Hematopoietic multipotent progenitor cell treated with erythropoietin and hydrocortisone succinate and interleukin-3 and kit ligand, for 17 days (in vitro differentiated cells): ENCODE measurements at regions not wholly inside any gene's neighbourhood (a gene's known extent, or its start where the extent isn't known, plus 50 kb on each side); places are given as distances from the start of the nearest gene placed in this dataset.
"Not testable (repeated sequence)": the region's sequence is repeated elsewhere in the genome, so short reads cannot be mapped to it uniquely, and the experiment has no call there.

Experiments used
- DNase-seq: peaks from one replicate; pipeline ENCODE4 v3.0.0-alpha.2; 2015; ENCODE audit warnings: low spot score

GRCh38 chr1:189751311-189751710 lies 726.4 kb downstream of the BRINP3 start:
- DNase-seq, result no peak

DNA sequence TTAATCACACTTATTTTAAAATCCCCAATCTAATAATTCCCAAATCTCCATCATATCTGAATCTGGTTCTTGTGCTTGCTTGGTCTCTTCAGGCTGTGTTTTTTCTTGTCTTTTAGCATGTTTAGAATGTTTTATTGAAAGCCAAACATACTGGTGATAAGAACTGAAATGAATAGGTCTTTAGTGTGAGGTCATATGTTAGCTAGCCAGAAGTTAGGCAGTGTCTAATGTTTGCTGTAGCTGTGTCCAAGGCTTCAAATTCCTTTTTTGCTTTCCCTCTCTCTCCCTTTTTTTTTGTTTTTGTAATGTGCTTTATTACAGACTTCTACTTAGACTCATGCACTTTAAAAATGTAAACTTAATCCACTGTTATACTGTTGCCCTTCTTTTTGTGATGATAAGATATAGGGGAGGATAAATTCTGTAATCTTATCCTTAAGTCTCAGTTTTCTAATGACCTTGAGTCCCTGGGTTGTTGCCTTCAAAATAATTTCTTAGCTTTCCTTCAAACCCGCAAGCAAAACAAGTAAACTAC lies 725.1 kb downstream of the BRINP3 start:
- no peak for DNase-seq

DNA sequence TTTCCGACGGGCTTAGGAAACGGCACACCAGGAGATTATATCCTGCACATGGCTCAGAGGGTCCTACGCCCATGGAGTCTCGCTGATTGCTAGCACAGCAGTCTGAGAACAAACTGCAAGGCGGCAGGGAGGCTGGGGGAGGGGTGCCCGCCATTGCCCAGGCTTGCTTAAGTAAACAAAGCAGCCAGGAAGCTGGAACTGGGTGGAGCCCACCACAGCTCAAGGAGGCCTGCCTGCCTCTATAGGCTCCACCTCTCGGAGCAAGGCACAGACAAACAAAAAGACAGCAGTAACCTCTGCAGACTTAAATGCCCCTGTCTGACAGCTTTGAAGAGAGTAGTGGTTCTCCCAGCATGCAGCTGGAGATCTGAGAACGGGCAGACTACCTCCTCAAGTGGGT lies 722.6 kb downstream of the BRINP3 start:
- not testable (repeated sequence) for DNase-seq

DNA sequence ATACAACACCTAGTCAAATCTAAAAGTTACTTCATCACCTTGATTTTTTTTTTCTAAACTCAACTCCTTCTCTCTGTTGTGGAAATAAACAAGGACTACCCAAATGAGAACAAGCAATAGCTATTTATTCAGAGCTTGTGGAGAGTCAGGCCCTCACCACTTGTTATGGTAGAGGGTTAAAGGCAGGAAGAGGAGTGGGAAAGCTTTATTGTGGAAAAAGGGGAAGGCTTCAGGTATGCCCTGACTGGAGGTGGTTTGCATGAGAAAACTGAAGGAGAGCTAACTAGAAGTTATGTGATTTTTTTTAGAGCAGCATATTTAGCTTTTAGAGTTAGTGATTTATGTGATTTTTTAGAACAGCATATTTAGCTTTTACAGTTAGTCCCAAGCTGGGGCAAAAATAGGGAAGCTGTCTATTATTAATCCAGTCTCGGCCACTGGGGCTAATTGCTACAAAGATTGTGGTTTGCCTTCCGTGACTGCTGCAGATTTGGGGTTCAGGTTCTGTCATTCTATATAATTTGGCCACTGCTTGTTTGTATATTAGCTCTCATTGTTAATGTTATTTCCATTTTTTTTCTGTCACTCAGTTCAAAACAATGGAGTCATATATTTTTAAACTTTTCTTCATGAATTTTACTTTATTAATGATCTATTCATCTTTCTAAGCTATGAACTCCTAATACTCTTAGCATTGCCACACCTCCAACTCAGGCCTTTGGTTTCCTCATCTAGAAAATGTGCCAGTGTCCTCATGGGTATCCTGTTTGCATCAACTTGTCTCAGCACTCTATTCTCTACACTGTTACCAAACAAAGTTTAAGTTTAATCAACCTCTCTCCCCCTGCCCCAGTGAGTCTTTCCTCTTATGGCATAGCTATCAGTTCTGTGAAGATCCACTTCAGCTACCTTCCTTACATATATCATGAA lies 713.0 kb downstream of the BRINP3 start:
- no peak for DNase-seq

GRCh38 chr1:189769448-189769847 lies 708.2 kb downstream of the BRINP3 start:
- DNase-seq, result no peak

DNA sequence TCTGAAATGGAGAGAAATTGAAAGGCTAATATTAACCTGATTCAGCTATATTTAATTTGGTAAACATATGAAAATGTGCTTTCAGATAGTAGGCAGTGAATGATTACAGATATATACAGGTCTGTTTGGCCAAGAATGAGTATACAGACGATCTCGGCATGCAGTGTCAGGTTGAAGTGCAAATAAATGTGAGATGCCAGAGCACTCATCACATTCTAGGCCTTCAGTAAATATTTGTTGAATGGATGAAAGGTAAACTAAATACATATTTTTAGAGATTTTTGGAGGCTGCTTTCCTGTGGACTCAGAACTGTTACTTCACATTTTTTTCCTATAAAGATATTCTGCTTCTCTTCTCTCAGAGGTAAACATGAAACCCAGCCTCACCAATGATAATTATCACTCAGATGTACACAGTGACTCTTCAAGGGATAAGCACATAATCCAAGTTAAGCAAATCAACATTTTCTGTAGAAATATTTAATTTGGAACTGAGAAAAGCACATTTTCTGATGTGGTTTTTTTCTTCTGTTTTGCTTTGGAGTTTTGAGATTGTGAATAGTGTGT lies 702.9 kb downstream of the BRINP3 start:
- DNase-seq, result no peak

DNA sequence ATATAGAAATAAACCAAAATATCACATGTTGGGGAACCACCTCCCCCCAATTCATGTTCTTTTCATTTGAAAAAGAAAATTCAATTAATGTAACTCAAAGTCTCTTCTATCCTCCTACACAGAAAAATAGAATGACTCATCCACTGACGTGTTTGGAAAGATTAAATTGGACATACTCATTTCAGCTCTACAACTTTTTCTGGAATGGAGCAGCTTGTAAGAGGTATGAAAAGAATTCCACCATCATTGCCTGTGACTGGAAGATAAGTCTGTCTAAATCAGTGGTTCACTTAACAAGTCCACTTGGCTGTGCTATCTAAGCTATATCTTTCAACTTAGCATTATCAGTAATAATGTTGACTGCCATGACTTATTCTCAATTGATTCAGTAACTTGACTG lies 702.3 kb downstream of the BRINP3 start:
- DNase-seq, result no peak

DNA sequence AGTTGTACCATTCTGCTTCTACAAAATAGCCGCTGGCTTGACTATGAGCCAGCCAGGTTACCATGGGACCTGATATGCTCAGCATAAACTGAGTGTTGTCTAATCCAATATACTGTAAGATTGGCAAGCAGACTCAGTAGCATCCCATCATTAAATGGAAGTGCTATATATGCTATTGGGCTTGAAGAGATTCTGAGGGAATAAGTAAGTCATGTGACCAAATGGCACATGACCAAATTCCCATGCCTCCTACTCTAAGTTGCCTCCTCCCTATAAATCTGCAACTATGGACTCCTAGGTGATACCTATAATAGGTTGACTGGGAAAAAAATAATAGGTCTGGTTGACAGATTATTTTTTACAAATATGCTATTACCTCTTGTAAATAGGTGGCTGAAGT lies 698.6 kb downstream of the BRINP3 start:
- no peak for DNase-seq

DNA sequence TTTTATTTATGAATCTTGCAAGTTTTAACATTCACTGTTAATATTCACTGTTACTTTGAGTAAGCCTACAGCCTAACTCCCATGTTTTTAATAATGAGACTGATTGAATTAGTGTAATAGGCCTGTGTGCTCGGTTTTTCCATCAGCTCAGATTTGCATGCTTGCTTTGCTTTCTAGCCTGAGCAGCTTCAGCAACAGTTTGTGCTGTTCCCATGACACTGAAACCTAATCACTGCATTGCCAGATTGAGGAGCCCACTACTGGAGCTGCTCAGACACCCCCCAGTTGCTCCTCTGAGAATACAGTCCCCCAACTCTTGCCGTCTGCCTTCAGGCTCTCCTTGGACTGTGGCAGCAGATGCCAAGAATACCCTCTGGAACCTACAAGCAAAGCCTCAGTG lies 695.4 kb downstream of the BRINP3 start:
- DNase-seq, result no peak

DNA sequence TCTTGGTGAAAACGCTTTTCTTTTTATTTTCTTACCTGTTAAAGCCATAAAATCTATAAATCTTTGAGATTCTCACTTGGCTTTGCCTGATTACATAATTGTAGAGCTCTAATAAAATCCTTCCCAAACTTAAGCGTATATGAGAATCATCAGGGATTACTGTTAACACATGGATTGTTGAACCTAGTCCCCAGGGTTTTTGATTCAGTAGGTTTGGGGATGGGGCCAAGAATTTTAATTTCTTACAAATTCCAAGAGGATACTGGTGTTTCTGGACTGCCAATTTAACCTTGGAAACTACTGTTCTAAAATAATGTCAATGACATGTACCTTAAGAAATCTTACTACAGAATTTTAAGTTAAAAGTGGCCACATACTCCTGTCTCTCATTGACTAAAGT lies 694.2 kb downstream of the BRINP3 start:
- DNase-seq, result no peak

DNA sequence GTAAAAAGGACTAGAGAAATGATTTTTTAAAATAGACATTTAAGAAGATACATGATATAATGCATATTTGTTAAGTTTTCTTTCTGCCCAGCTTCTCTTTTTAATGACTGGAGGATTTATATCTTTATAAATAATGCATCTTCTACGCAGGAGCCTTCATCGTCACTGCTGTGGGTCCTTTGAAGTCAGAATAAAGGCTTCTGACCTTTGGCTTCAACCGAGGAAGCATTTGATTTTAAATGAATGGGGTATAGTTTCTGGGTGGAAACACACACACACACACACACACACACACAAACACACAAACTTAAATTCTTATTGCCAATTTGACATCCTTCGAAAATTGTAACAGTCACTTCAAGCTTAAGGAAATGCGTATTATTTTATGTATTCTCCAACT lies 690.9 kb downstream of the BRINP3 start:
- DNase-seq, result no peak

DNA sequence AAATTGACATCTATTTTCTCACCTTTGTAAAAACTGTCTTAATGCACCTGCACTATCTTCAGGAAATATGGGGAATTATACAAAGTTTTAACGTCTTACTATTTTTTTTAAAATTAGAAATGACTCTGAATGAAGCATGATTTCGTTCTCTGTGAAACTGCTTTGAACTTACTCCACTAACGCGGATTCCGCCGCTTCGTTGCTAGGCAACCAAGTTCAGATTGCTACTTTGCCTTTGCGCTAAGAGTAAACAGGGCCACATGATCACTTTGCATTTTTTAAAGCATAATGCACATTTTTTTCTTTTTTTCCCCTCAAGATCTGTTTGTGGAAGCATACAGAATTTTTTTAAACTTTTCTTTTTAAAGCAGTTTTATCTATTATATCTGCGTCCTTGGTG lies 690.5 kb downstream of the BRINP3 start:
- no peak for DNase-seq

DNA sequence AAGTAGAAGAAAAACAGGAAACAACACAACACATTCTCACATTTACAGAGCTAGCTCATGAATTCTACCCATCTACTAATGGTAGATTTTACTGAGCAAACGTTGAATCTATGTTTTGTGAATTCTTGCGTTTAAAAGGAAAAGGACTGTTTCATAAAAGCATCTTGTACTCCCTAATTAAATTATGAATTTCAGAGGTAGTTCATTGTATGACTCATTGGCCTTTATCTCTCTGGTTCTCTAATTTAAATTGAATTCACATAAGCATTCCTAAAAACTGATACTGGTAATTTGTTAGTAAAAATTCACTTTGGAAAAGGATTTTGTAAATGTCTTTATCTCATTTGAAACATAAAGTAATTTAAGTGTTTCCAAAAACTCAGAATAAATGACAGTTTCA lies 687.3 kb downstream of the BRINP3 start:
- DNase-seq, result no peak

GRCh38 chr1:189803364-189803763 lies 674.3 kb downstream of the BRINP3 start:
- DNase-seq, result no peak

DNA sequence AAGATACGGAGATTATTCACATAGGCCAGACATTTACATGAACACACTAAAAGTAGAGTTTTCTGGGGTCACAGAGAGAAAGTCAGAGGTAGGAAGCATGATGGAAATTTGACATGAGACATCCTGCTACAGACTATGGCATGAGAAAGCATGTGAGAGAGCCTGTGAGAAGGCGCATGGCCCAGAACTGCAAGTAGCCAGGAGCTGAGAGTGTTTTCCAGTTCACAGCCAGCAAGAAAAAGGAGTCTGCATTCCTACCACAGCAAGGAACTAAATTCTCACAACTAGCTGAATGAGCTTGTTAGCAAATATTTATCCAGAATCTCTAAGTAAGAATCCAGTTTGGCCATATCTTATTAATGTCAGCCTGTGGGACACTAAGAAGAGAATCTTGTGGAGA lies 673.3 kb downstream of the BRINP3 start:
- no peak for DNase-seq

DNA sequence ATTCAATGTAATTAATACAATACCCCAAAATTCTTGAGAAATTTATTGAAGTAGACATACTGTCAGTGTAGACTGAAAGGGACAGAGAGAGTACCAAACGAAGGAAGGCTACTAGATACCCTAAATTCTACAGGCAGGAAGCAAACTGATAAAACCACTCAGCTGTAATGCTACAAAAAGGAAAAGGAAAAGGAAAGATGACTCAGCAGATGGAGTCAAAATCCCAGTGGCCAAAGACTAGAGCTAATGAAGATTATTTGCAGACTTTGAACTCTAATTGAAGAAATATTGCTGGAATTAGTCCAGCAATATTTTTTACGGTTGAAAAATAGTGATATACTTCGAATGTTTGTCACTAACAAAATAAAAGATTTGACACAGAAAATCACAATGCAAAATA lies 671.9 kb downstream of the BRINP3 start:
- DNase-seq, result no peak

DNA sequence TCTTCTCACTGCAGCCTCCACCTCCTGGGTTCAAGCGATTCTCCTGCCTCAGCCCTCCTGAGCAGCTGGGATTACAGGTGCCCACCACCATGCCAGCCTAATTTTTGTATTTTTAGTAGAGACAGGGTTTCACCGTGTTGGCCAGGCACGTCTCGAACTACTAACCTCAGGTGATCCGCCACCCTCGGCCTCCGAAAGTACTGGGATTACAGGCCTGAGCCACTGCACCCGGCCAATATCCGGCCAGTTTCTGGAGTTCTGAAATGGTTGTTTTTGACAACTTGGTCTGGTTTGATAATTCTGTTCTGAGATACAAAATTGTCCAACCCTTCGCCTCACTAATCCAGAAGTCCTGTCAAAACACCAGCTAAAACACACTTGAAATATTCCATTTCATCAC lies 667.0 kb downstream of the BRINP3 start:
- not testable (repeated sequence) for DNase-seq

- no peak for DNase-seq
Measured at GRCh38 chr1:189811960-189812359, 665.7 kb downstream of the BRINP3 start.

GRCh38 chr1:189816558-189816957 lies 661.1 kb downstream of the BRINP3 start:
- no peak for DNase-seq

DNA sequence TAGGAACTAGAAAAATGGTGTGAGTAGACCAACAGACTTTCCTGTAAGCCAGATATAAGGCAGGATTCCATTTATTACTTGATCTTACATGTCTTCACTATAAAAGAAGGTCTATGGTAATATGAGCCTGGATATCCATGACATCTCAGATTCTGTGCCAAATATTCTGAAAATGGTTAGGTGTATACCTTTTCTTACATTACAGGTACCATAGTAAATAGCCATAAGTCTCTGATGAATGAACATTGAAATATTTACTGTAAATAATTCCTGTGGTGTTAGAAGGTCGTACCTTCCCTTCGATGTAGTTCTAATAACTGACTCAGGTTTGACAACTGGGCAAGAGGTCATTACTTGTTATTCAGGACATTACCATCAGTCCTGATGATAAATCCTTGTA lies 657.9 kb downstream of the BRINP3 start:
- no peak for DNase-seq

- no peak for DNase-seq
Measured at GRCh38 chr1:189821833-189822232, 655.8 kb downstream of the BRINP3 start.

- DNase-seq, result no peak
Measured at GRCh38 chr1:189834813-189835212, 642.9 kb downstream of the BRINP3 start.

DNA sequence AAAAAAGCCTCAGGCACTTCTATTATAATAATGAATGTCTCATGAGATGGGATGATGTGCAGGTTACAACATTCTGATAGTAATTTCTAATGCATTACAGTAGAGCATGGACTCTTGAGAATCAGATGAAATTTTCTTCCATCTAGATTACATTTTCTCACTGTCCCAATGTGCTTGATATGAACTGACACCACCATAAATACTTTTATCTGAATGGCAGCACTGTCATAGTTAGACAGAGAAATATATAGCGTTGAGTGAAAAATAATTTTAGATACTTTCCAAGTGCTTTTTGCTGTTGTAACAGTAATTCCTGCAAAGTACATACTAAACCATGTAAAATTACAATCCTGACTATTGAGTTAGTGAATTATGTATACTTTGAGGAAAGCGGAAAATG lies 630.1 kb downstream of the BRINP3 start:
- no peak for DNase-seq
